Stimulated activated effector memory CD8-positive, alpha-beta T cell treated with anti-CD3 and anti-CD28 coated beads, Interleukin-12 subunit alpha, Interleukin-12 subunit beta, amount 100 ng/mL, for 72 hours (primary cell): ENCODE measurements at regions not wholly inside any gene's neighbourhood (a gene's known extent, or its start where the extent isn't known, plus 50 kb on each side); places are given as distances from the start of the nearest gene placed in this dataset.

Experiments used
- ATAC-seq: fragments of 150-1000 bp; cut with Tn5 transposase; 2 replicates; pipeline ENCODE4 v1.10.0; 2021
- DNase-seq, 2 donors: peaks; one replicate each; pipeline ENCODE4 v3.0.0; 2021 to 2022; ENCODE audit warnings: low spot score in 2 of 2
- H3K27ac Mint-ChIP-seq: one replicate; pipeline ENCODE4 v1.8.0; 2022; ENCODE audit warnings: mild to moderate bottlenecking, mixed read lengths
- H3K36me3 Mint-ChIP-seq: one replicate; pipeline ENCODE4 v1.8.0; 2022; ENCODE audit warnings: mild to moderate bottlenecking, mixed read lengths
- H3K4me1 Mint-ChIP-seq: one replicate; pipeline ENCODE4 v1.8.0; 2022; ENCODE audit warnings: mixed read lengths
- H3K4me3 Mint-ChIP-seq: one replicate; pipeline ENCODE4 v1.8.0; 2022; ENCODE audit warnings: mild to moderate bottlenecking, mixed read lengths
- H3K9me3 Mint-ChIP-seq: one replicate; pipeline ENCODE4 v1.8.0; 2022; ENCODE audit warnings: mixed read lengths

DNA sequence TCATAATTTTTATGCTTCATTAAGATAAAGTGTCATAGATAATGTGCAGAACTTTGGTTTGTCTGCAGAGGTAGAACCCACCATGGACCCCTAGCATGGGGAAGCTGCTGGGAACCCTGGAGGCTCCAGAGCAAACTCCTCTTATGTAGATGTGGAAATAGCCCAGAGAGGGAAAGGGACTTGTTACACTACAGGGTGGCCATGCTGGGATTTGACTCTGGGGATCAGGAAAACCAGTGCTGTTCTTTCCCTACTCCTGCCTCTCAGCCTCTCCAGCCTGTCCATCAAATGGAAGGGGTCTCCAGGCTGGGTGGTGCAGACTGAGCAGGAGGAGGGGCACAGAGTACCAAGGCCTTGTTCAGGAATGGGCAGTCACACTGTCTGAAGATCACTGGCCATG is 54.2 kb downstream of the MSX1 start:
- H3K9me3 Mint-ChIP-seq, result no peaks in the 10 kb centered on the region
- no peak overlapping the region for H3K4me3 Mint-ChIP-seq
- no peak overlapping the region for H3K27ac Mint-ChIP-seq
- ATAC-seq, result no peak
- no peaks in the 10 kb centered on the region for H3K36me3 Mint-ChIP-seq
- no peak for DNase-seq
- H3K4me1 Mint-ChIP-seq, result no peaks in the 10 kb centered on the region

DNA sequence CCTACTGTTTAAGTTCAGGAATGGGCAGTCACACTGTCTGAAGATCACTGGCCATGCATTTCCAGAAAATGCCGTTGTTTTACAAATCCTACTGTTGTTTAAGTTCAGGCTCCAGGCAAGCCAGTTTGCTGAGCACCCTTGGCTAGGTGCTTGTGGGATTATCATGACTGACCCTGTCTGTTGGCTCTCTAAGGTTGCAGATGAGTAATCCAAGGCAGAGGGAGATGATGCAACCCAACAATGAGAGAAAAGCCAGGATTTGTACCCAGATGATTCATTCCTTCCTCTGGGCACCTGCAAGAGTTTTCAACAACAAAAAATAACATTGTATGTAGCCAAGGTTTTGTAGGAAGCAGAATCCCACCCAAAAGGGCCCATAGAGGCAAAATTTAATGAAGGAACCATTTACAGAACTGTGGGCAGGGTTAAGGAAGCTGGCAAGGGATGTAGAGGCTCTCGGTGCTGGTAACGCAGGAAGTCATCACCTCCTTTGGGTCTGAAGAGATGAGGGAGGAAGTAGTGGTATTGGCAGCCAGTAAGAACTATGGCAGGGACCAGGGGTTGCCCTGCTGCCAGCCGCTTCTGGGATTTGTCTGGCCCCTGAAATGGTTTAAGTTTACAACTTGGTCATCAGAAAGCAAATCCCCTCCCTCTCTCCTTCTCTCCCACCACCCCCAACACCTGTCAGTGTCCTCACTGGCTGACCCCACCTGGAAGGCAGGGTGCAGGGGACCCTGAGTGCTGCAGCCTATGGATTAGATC is 54.8 kb downstream of the MSX1 start:
- H3K4me1 Mint-ChIP-seq, result no peaks in the 10 kb centered on the region
- no peak for ATAC-seq
- no peak for DNase-seq

GRCh38 chr4:4914965-4915845 is 55.7 kb downstream of the MSX1 start:
- ATAC-seq (no peak), DNase-seq (no peak)
- no peaks in the 10 kb centered on the region for H3K36me3 Mint-ChIP-seq
- no peak overlapping the region for H3K4me3 Mint-ChIP-seq
- no peaks in the 10 kb centered on the region for H3K9me3 Mint-ChIP-seq
- H3K27ac Mint-ChIP-seq, result no peak overlapping the region
- no peaks in the 10 kb centered on the region for H3K4me1 Mint-ChIP-seq

More for the DNA sequence above, 54.8 kb downstream of the MSX1 start:
- Mint-ChIP-seq H3K4me3 (no peak overlapping the region), H3K27ac (no peak overlapping the region), H3K9me3 (no peaks in the 10 kb centered on the region), H3K36me3 (no peaks in the 10 kb centered on the region)

- peaks cover 18% of the 10 kb centered on the region for H3K4me1 Mint-ChIP-seq
- no peaks in the 10 kb centered on the region for H3K9me3 Mint-ChIP-seq
- ATAC-seq (no peak), DNase-seq (no peak)
- H3K36me3 Mint-ChIP-seq, result no peaks in the 10 kb centered on the region
- H3K27ac Mint-ChIP-seq, result no peak overlapping the region
- H3K4me3 Mint-ChIP-seq, result no peak overlapping the region
Observed at GRCh38 chr4:4918067-4918466, 58.6 kb downstream of the MSX1 start.

GRCh38 chr4:4919927-4920326 is 60.5 kb downstream of the MSX1 start:
- H3K27ac Mint-ChIP-seq, result no peak overlapping the region
- DNase-seq, result no peak
- no peak for ATAC-seq

DNA sequence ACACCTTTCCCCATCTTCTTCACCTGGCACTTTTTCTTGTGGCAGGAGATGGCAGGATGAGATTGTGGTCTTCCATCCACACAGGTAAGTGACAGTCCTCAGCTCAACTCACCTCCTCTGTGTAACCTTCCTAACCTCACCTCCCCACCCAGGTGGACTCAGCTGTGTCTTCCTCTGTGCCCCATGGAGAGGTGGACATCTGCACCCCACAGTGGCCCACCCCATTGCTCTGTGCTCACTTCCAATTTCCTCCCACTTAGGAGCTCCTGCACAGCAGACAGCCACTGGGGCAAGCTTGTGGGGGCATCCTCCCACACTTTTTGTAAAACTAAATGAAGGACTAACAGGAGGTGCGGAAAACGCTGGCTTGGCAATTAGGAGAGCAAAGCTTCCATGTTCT is 61.6 kb downstream of the MSX1 start:
- DNase-seq (no peak), ATAC-seq (no peak)
- no peaks in the 10 kb centered on the region for H3K36me3 Mint-ChIP-seq
- no peak overlapping the region for H3K4me3 Mint-ChIP-seq
- H3K4me1 Mint-ChIP-seq, result peaks cover 22% of the 10 kb centered on the region
- H3K9me3 Mint-ChIP-seq, result no peaks in the 10 kb centered on the region
- no peak overlapping the region for H3K27ac Mint-ChIP-seq

More at GRCh38 chr4:4919927-4920326, 60.5 kb downstream of the MSX1 start:
- Mint-ChIP-seq H3K9me3 (no peaks in the 10 kb centered on the region), H3K36me3 (no peaks in the 10 kb centered on the region), H3K4me3 (no peak overlapping the region), H3K4me1 (peaks cover 22% of the 10 kb centered on the region)

DNA sequence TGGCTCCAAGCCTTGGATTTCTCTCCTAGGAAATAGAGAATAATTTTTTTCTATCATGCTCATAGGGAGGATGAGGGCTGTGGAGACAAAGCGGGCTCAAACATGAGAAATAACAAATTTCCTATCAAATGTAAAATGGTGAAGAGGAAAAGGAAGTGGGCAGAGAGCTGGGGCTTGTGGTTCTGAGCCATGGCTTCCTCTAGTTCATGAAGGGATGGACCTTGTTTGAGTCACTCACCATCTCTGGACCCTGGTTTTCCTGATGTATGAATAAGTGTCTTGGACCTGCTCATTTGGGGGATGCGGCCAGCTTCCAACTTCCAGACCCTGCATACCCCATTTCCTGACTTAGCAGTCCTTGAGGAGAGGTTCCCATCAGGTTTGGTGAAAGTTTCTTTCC is 63.0 kb downstream of the MSX1 start:
- no peaks in the 10 kb centered on the region for H3K36me3 Mint-ChIP-seq
- H3K27ac Mint-ChIP-seq, result no peak overlapping the region
- DNase-seq (no peak), ATAC-seq (peak; percentile 38)
- no peaks in the 10 kb centered on the region for H3K9me3 Mint-ChIP-seq
- H3K4me1 Mint-ChIP-seq, result peaks cover 22% of the 10 kb centered on the region
- no peak overlapping the region for H3K4me3 Mint-ChIP-seq

GRCh38 chr4:4923201-4923600 is 63.7 kb downstream of the MSX1 start:
- ATAC-seq, result peak; percentile 80
- Mint-ChIP-seq H3K36me3 (no peaks in the 10 kb centered on the region), H3K4me3 (no peak overlapping the region), H3K9me3 (no peaks in the 10 kb centered on the region), H3K4me1 (peaks cover 22% of the 10 kb centered on the region), H3K27ac (no peak overlapping the region)
- DNase-seq, result no peak

GRCh38 chr4:4930677-4931076 is 71.2 kb downstream of the MSX1 start:
- Mint-ChIP-seq H3K4me3 (no peak overlapping the region), H3K27ac (no peak overlapping the region), H3K9me3 (no peaks in the 10 kb centered on the region), H3K4me1 (no peaks in the 10 kb centered on the region), H3K36me3 (no peaks in the 10 kb centered on the region)
- DNase-seq, result no peak
- ATAC-seq, result no peak

- Mint-ChIP-seq H3K9me3 (no peaks in the 10 kb centered on the region), H3K4me3 (no peak overlapping the region), H3K27ac (no peak overlapping the region)
Observed at GRCh38 chr4:4935974-4936373, 76.5 kb downstream of the MSX1 start.

GRCh38 chr4:4937926-4938325 is 78.5 kb downstream of the MSX1 start:
- no peaks in the 10 kb centered on the region for H3K36me3 Mint-ChIP-seq
- no peak overlapping the region for H3K4me3 Mint-ChIP-seq
- H3K9me3 Mint-ChIP-seq, result no peaks in the 10 kb centered on the region
- ATAC-seq (no peak), DNase-seq (no peak)
- no peaks in the 10 kb centered on the region for H3K4me1 Mint-ChIP-seq
- H3K27ac Mint-ChIP-seq, result no peak overlapping the region

More at GRCh38 chr4:4935974-4936373, 76.5 kb downstream of the MSX1 start:
- DNase-seq (no peak), ATAC-seq (no peak)
- Mint-ChIP-seq H3K36me3 (no peaks in the 10 kb centered on the region), H3K4me1 (no peaks in the 10 kb centered on the region)

GRCh38 chr4:4941751-4942150 is 77.5 kb downstream of the CYTL1 start:
- H3K9me3 Mint-ChIP-seq, result no peaks in the 10 kb centered on the region
- H3K4me1 Mint-ChIP-seq, result peaks cover 14% of the 10 kb centered on the region
- H3K4me3 Mint-ChIP-seq, result no peak overlapping the region
- DNase-seq, result no peak
- ATAC-seq, result no peak
- H3K27ac Mint-ChIP-seq, result no peak overlapping the region
- no peaks in the 10 kb centered on the region for H3K36me3 Mint-ChIP-seq

DNA sequence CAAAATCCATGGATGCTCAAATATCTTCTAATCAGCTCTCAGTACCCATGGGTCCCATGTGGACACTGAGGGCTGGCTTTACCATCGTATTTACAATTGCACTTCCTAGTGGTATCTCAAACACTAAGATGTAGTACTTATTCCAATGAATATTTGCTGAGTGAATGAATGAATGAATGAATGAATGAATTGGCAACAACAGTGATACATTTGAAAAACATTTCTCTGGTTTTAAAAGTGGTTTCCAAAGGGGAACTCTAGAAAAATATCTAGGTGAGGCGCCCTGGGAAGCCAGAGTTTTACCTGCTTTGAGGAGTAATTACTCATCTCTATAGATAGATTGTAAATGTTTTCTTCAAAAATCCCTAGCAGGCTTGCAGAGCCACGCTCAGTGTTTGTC is 76.6 kb downstream of the CYTL1 start:
- ATAC-seq (no peak), DNase-seq (no peak)
- Mint-ChIP-seq H3K27ac (no peak overlapping the region), H3K4me3 (no peak overlapping the region), H3K4me1 (peaks cover 14% of the 10 kb centered on the region), H3K36me3 (no peaks in the 10 kb centered on the region), H3K9me3 (no peaks in the 10 kb centered on the region)

GRCh38 chr4:4945021-4945420 is 74.2 kb downstream of the CYTL1 start:
- H3K36me3 Mint-ChIP-seq, result no peaks in the 10 kb centered on the region
- no peak for DNase-seq
- no peak overlapping the region for H3K27ac Mint-ChIP-seq
- ATAC-seq, result no peak
- no peak overlapping the region for H3K4me3 Mint-ChIP-seq
- peaks cover 14% of the 10 kb centered on the region for H3K4me1 Mint-ChIP-seq
- no peaks in the 10 kb centered on the region for H3K9me3 Mint-ChIP-seq

- DNase-seq, result no peak
- Mint-ChIP-seq H3K4me3 (no peak overlapping the region), H3K27ac (no peak overlapping the region), H3K4me1 (peaks cover 14% of the 10 kb centered on the region), H3K36me3 (no peaks in the 10 kb centered on the region), H3K9me3 (no peaks in the 10 kb centered on the region)
- ATAC-seq, result no peak
Observed at GRCh38 chr4:4945829-4946228, 73.4 kb downstream of the CYTL1 start.

GRCh38 chr4:4946416-4946815 is 72.8 kb downstream of the CYTL1 start:
- no peak overlapping the region for H3K27ac Mint-ChIP-seq
- H3K9me3 Mint-ChIP-seq, result no peaks in the 10 kb centered on the region
- no peaks in the 10 kb centered on the region for H3K36me3 Mint-ChIP-seq
- no peak overlapping the region for H3K4me3 Mint-ChIP-seq
- peaks cover 14% of the 10 kb centered on the region for H3K4me1 Mint-ChIP-seq
- ATAC-seq (no peak), DNase-seq (no peak)
